Psoas muscle (tissue), 7 donors: ENCODE measurements at regions not wholly inside any gene's neighbourhood (a gene's known extent, or its start where the extent isn't known, plus 50 kb on each side); places are given as distances from the start of the nearest gene placed in this dataset.

ENCODE experiments used
- ATAC-seq, 4 donors: fragments of 200-7000 bp; cut with Tn5 transposase; one replicate each; pipeline ENCODE4 v1.9.1; 2020; ENCODE audit warnings: moderate library complexity in 3 of 4, mild to moderate bottlenecking in 2 of 4
- DNase-seq, 2 donors: peaks; one replicate each; pipeline ENCODE4 v3.0.0-alpha.2; 2020
- H3K27ac ChIP-seq: fragments of 200-600 bp; one replicate; pipeline ENCODE4 v1.8.0; 2022
- H3K27me3 ChIP-seq, 3 donors: fragments of 200-600 bp in 1 of 3; one replicate each; pipeline versions ENCODE4 v1.6.1 to v1.8.0; 2013 to 2022; ENCODE audit warnings: low read length in 2 of 3, mild to moderate bottlenecking in 2 of 3, moderate library complexity in 1 of 3; ENCODE audit not compliant: insufficient read depth in 3 of 3
- H3K36me3 ChIP-seq, 2 donors: fragments of 200-600 bp in 1 of 2; one replicate each; pipeline versions ENCODE4 v1.6.1 to v1.8.0; 2013 to 2022; ENCODE audit warnings: low read depth in 1 of 2, mild to moderate bottlenecking in 1 of 2, moderate library complexity in 1 of 2; ENCODE audit not compliant: insufficient read depth in 1 of 2
- H3K4me1 ChIP-seq: fragments of 200-600 bp; one replicate; pipeline ENCODE4 v1.8.0; 2022
- H3K4me3 ChIP-seq: fragments of 200-600 bp; one replicate; pipeline ENCODE4 v1.8.0; 2022; ENCODE audit warnings: mild to moderate bottlenecking
- H3K9me3 ChIP-seq: fragments of 200-600 bp; one replicate; pipeline ENCODE4 v1.8.0; 2022
- WGBS, 3 donors: extraction: QIAGEN DNeasy Blood & Tissue Kit; methylation state at CpG; one replicate each; pipeline versions ENCODE4 v1.1.6 to v1.1.7; 2013; 5-methylcytosine and 5-hydroxymethylcytosine counted together
- intact Hi-C, 2 donors: fragments of 100-400 bp; cut with DNase I; formaldehyde crosslinking; loops; one replicate each; pipeline versions ENCODE4 v1.11.0 to v1.14.2; 2022
- TF ChIP-seq, protein P1 (sequence below): fragments of 200-600 bp; IDR thresholded peaks from one replicate; pipeline ENCODE4 v1.8.0; 2022; ENCODE audit warnings: antibody characterized with exemption
- donor health status: healthy with polysubstance abuse.
- donor health status: DM: no; HTN: no; CAD: no; lungs with moderate emphysema.
- donor health status: Bipolar disorder and iron deficiency.
- donor health status: healthy.
- donor health status: DM: yes; HTN: yes; CAD: no.
- donor health status: DM: no; HTN: no; CAD: no.
- donor health status: DM: yes; HTN: yes; CAD: no.

DNA sequence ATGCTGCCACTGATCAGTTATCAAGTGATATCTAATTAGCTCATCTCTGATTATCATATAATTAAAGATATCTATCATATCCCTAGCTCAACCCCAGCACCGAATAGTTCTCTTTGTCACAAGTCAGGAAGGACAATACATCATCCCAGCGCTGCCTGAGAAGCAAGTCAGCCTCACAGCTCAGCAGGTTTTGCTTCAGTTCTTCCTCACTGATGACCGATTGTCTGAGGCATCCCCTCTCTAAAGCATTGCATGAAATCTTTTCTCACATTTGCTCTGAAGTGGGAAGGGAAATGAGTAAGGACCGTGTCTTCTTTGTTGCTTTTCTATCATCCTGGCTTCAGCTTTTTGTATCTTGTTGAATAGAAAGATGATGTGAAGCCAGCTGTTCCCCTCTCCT, 247.9 kb downstream of the CMPK2 start:
- TF ChIP-seq, protein P1, sequence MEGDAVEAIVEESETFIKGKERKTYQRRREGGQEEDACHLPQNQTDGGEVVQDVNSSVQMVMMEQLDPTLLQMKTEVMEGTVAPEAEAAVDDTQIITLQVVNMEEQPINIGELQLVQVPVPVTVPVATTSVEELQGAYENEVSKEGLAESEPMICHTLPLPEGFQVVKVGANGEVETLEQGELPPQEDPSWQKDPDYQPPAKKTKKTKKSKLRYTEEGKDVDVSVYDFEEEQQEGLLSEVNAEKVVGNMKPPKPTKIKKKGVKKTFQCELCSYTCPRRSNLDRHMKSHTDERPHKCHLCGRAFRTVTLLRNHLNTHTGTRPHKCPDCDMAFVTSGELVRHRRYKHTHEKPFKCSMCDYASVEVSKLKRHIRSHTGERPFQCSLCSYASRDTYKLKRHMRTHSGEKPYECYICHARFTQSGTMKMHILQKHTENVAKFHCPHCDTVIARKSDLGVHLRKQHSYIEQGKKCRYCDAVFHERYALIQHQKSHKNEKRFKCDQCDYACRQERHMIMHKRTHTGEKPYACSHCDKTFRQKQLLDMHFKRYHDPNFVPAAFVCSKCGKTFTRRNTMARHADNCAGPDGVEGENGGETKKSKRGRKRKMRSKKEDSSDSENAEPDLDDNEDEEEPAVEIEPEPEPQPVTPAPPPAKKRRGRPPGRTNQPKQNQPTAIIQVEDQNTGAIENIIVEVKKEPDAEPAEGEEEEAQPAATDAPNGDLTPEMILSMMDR = no peak
- no peaks in the 10 kb centered on the region for H3K27me3 ChIP-seq
- intact Hi-C loops = no loop called here
- no peaks in the 10 kb centered on the region for H3K9me3 ChIP-seq
- no peaks in the 10 kb centered on the region for H3K36me3 ChIP-seq
- H3K4me3 ChIP-seq = no peak overlapping the region
- 67 to 92% (median 75%) methylated on average over 4 of the region's 4 CpGs for WGBS, 3 donors
- no peak overlapping the region for H3K27ac ChIP-seq
- H3K4me1 ChIP-seq = no peaks in the 10 kb centered on the region
- ATAC-seq (no peak), DNase-seq (no peak)

DNA sequence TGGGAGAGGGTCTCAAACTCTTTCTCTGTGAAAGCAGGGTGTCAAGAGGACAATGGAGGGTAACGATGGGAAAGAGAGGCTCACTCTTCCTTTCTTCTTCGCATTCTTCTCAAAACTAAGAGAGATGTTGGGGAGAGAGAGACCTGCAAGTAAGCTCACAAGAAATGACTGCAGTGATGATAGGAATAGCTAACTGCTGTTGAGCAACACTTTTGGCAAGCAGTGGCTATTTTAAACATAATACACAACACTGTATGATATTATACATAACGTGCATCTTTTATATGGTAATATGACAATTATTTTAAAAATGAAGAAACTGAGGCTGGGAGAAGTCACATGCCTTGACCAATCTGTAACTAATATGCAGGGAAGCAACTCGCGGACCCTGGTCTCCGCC, 247.5 kb downstream of the CMPK2 start:
- 88 to 91% (median 90%) methylated on average over 6 of the region's 6 CpGs for WGBS, 3 donors
- DNase-seq (no peak), ATAC-seq (no peak)
- Histone ChIP-seq H3K4me3 (no peak overlapping the region), H3K27ac (no peak overlapping the region), H3K36me3 (no peaks in the 10 kb centered on the region), H3K4me1 (no peaks in the 10 kb centered on the region), H3K27me3 (no peaks in the 10 kb centered on the region), H3K9me3 (no peaks in the 10 kb centered on the region)
- TF ChIP-seq, protein P1 = no peak
- intact Hi-C loops = no loop called here

DNA sequence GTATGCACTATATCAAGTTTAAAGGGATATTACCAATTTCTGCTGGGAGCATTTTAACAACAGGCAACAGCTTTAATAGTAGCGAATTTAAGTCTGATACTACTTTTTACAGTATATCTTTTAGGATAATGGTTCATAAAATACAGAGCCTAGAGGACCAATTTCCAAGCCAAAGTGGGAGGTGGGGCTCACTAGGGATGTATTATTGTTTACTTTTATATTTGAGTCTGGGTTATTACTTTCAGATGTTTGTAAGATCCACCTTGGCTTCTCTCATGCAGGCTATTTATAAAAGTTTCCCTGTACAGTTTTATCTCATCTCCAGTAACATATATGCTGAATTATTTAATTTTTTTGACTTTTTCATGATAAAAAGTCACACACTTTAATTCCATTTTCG, 242.0 kb downstream of the CMPK2 start:
- H3K36me3 ChIP-seq = no peaks in the 10 kb centered on the region
- DNase-seq (no peak), ATAC-seq (no peak)
- H3K4me1 ChIP-seq = no peaks in the 10 kb centered on the region
- H3K4me3 ChIP-seq = no peak overlapping the region
- intact Hi-C loops = no loop called here
- 80 to 86% (median 81%) methylated on average over 2 of the region's 2 CpGs for WGBS, 3 donors
- no peaks in the 10 kb centered on the region for H3K27me3 ChIP-seq
- no peak overlapping the region for H3K27ac ChIP-seq
- TF ChIP-seq, protein P1 = no peak
- H3K9me3 ChIP-seq = no peaks in the 10 kb centered on the region

DNA sequence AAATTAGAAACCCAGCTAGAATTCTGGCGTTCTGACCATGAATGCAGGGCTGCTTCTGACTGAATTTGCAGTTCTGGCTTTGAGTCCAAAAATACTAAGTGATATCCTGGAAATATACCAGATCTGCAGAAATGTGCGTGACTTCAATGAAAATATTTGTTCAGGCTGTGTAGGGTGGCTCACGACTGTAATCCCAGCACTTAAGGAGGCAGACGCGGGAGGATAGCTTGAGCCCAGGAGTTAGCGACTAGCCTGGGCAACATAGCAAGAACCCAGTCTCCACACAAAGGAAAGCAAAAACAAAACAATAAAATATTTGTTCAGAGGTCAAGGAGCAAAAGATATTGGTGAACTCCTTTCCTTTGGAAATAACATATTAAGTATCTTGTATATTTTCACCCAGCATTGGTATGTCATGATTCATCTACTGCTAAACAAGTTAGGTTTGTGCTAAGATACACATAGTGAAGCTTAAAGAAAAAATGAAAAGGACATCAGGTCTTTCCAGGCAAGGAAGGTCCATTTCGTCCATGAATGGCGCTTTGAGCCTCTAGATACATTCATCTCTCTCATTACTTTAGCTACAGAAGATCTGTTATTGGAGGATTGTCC, 239.2 kb downstream of the CMPK2 start:
- no peaks in the 10 kb centered on the region for H3K4me1 ChIP-seq
- no peaks in the 10 kb centered on the region for H3K27me3 ChIP-seq
- intact Hi-C loops = no loop called here
- no peak for DNase-seq
- no peak overlapping the region for H3K27ac ChIP-seq
- no peaks in the 10 kb centered on the region for H3K9me3 ChIP-seq
- TF ChIP-seq, protein P1 = no peak
- H3K36me3 ChIP-seq = no peaks in the 10 kb centered on the region
- no peak overlapping the region for H3K4me3 ChIP-seq
- 45 to 65% (median 45%) methylated on average over 8 of the region's 8 CpGs for WGBS, 3 donors
- no peak for ATAC-seq

DNA sequence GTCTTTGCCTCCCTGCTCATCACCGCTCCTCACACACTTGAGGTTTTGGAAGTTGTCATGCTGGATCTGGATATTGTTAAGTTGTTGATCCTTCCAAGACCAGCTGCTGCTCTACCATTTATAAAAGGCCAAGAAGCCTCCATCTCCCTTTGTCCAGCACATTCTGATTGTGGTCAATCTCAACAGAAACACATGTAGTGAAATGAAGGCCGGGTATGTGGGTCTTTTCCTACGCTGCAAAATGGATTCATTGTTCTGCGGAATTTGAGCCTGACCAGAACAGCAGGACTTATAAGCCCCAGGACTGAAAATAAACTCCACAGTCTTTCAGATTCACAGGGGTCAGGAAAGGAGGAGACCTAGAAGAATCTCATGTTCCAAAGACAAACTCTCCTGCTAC, 238.4 kb downstream of the CMPK2 start:
- no peak for ATAC-seq
- WGBS, 3 donors = 73 to 90% (median 78%) methylated on average over 4 of the region's 4 CpGs
- no peaks in the 10 kb centered on the region for H3K9me3 ChIP-seq
- DNase-seq = no peak
- TF ChIP-seq, protein P1 = no peak
- H3K4me3 ChIP-seq = no peak overlapping the region
- no peaks in the 10 kb centered on the region for H3K36me3 ChIP-seq
- intact Hi-C loops = no loop called here
- H3K27me3 ChIP-seq = no peaks in the 10 kb centered on the region
- H3K27ac ChIP-seq = no peak overlapping the region
- H3K4me1 ChIP-seq = no peaks in the 10 kb centered on the region
